Neural crest cell (in vitro differentiated cells): ENCODE measurements at regions not wholly inside any gene's neighbourhood (a gene's known extent, or its start where the extent isn't known, plus 50 kb on each side); places are given as distances from the start of the nearest gene placed in this dataset.

Experiments used
- DNase-seq: peaks from one replicate; pipeline ENCODE4 v3.0.0; 2021; ENCODE audit warnings: low read depth, mixed read lengths, low spot score
- H3K27ac Mint-ChIP-seq: one replicate; pipeline ENCODE4 v1.8.0; 2021; ENCODE audit warnings: mild to moderate bottlenecking, mixed read lengths; ENCODE audit not compliant: unreplicated experiment
- H3K27me3 Mint-ChIP-seq: 2 replicates; pipeline ENCODE4 v1.8.0; 2021; ENCODE audit warnings: low read depth, mild to moderate bottlenecking, mixed read lengths
- H3K36me3 Mint-ChIP-seq: 2 replicates; pipeline ENCODE4 v1.8.0; 2021; ENCODE audit warnings: low read depth, mild to moderate bottlenecking, mixed read lengths
- H3K4me1 Mint-ChIP-seq: 2 replicates; pipeline ENCODE4 v1.8.0; 2021; ENCODE audit warnings: mixed read lengths
- H3K4me3 Mint-ChIP-seq: one replicate; pipeline ENCODE4 v1.8.0; 2021; ENCODE audit warnings: mild to moderate bottlenecking, mixed read lengths
- H3K9me3 Mint-ChIP-seq: 2 replicates; pipeline ENCODE4 v1.8.0; 2021; ENCODE audit warnings: mixed read lengths
- CTCF ChIP-seq: fragments of 200-600 bp; sonication (generic); conservative IDR thresholded peaks from 2 replicates; pipeline ENCODE4 v1.5.0; 2021; ENCODE audit warnings: antibody characterized with exemption, mild to moderate bottlenecking

GRCh38 chr7:21326921-21327320 lies 101.0 kb upstream of the SP4 start:
- no peaks in the 10 kb centered on the region for H3K4me1 Mint-ChIP-seq
- no peak for DNase-seq
- H3K4me3 Mint-ChIP-seq = no peak overlapping the region
- no peaks in the 10 kb centered on the region for H3K36me3 Mint-ChIP-seq
- no peak overlapping the region for H3K27ac Mint-ChIP-seq
- no peaks in the 10 kb centered on the region for H3K27me3 Mint-ChIP-seq
- peaks cover 3% of the 10 kb centered on the region for H3K9me3 Mint-ChIP-seq
- TF ChIP-seq CTCF = no peak

- peaks cover 3% of the 10 kb centered on the region for H3K9me3 Mint-ChIP-seq
Measured at GRCh38 chr7:21327422-21328409, 100.2 kb upstream of the SP4 start.

GRCh38 chr7:21330462-21331178 lies 97.3 kb upstream of the SP4 start:
- TF ChIP-seq CTCF = no peak
- H3K27ac Mint-ChIP-seq = no peak overlapping the region
- no peaks in the 10 kb centered on the region for H3K36me3 Mint-ChIP-seq
- no peaks in the 10 kb centered on the region for H3K4me1 Mint-ChIP-seq
- no peak overlapping the region for H3K4me3 Mint-ChIP-seq
- no peak for DNase-seq
- H3K9me3 Mint-ChIP-seq = no peaks in the 10 kb centered on the region
- H3K27me3 Mint-ChIP-seq = no peaks in the 10 kb centered on the region

More at GRCh38 chr7:21327422-21328409, 100.2 kb upstream of the SP4 start:
- Mint-ChIP-seq H3K27ac (no peak overlapping the region), H3K36me3 (no peaks in the 10 kb centered on the region), H3K4me3 (no peak overlapping the region), H3K4me1 (no peaks in the 10 kb centered on the region), H3K27me3 (no peaks in the 10 kb centered on the region)
- DNase-seq = no peak
- no peak for TF ChIP-seq CTCF

- no peaks in the 10 kb centered on the region for H3K36me3 Mint-ChIP-seq
- H3K27me3 Mint-ChIP-seq = no peaks in the 10 kb centered on the region
- DNase-seq = no peak
- TF ChIP-seq CTCF = no peak
- no peaks in the 10 kb centered on the region for H3K4me1 Mint-ChIP-seq
- H3K27ac Mint-ChIP-seq = peak overlapping the region; percentile 37
- no peak overlapping the region for H3K4me3 Mint-ChIP-seq
- peaks cover 5% of the 10 kb centered on the region for H3K9me3 Mint-ChIP-seq
Measured at GRCh38 chr7:21334906-21335305, 93.0 kb upstream of the SP4 start.

- no peak overlapping the region for H3K27ac Mint-ChIP-seq
- H3K36me3 Mint-ChIP-seq = peaks cover 3% of the 10 kb centered on the region
- no peak for TF ChIP-seq CTCF
- H3K27me3 Mint-ChIP-seq = no peaks in the 10 kb centered on the region
- peaks cover 5% of the 10 kb centered on the region for H3K9me3 Mint-ChIP-seq
- DNase-seq = no peak
- H3K4me1 Mint-ChIP-seq = no peaks in the 10 kb centered on the region
- H3K4me3 Mint-ChIP-seq = no peak overlapping the region
Measured at GRCh38 chr7:21336743-21337142, 91.1 kb upstream of the SP4 start.
